Neuronal stem cell (in vitro differentiated cells): ENCODE measurements at regions not wholly inside any gene's neighbourhood (a gene's known extent, or its start where the extent isn't known, plus 50 kb on each side); places are given as distances from the start of the nearest gene placed in this dataset.

Experiments
- DNase-seq: peaks from one replicate; pipeline ENCODE4 v3.0.0-alpha.2; 2013; ENCODE audit warnings: low spot score
- H2AFZ ChIP-seq: one replicate; pipeline ENCODE4 v1.6.1; 2013; ENCODE audit warnings: mild to moderate bottlenecking, low read length, inconsistent platforms
- H2AK5ac ChIP-seq: 2 replicates; pipeline ENCODE4 v1.6.1; 2013; ENCODE audit warnings: low read depth, mild to moderate bottlenecking, inconsistent platforms, low read length, moderate library complexity, mixed read lengths
- H2BK120ac ChIP-seq: 2 replicates; pipeline ENCODE4 v1.6.1; 2013; ENCODE audit warnings: low read depth, mild to moderate bottlenecking, inconsistent platforms, low read length, moderate library complexity, mixed read lengths
- H2BK12ac ChIP-seq: one replicate; pipeline ENCODE4 v1.6.1; 2013; ENCODE audit warnings: low read length, inconsistent platforms
- H2BK15ac ChIP-seq: 2 replicates; pipeline ENCODE4 v1.6.1; 2013; ENCODE audit warnings: mild to moderate bottlenecking, low read length, inconsistent platforms, mixed read lengths
- H2BK5ac ChIP-seq: one replicate; pipeline ENCODE4 v1.6.1; 2013; ENCODE audit warnings: inconsistent platforms, mild to moderate bottlenecking, low read length, moderate library complexity
- H3K14ac ChIP-seq: one replicate; pipeline ENCODE4 v1.6.1; 2013; ENCODE audit warnings: low read length, inconsistent platforms
- H3K18ac ChIP-seq: 2 replicates; pipeline ENCODE4 v1.6.1; 2013; ENCODE audit warnings: low read length, inconsistent platforms
- H3K23ac ChIP-seq: 2 replicates; pipeline ENCODE4 v1.6.1; 2013; ENCODE audit warnings: low read depth, mild to moderate bottlenecking, mixed read lengths, low read length, inconsistent platforms; ENCODE audit not compliant: poor library complexity
- H3K27ac ChIP-seq: replicated peaks from 3 replicates; pipeline ENCODE4 v1.5.1; 2013; ENCODE audit warnings: low read length, inconsistent platforms
- H3K27me3 ChIP-seq, 3 experiments: 2 replicates each; pipeline ENCODE4 v1.6.1; 2013; ENCODE audit warnings: low read length in 3 of 3, mild to moderate bottlenecking in 2 of 3, inconsistent platforms in 1 of 3, low read depth in 1 of 3, mixed read lengths in 1 of 3, moderate library complexity in 1 of 3; ENCODE audit not compliant: control insufficient read depth in 3 of 3, insufficient read depth in 3 of 3
- H3K36me3 ChIP-seq, 2 donors: replicated peaks in 1 of 2; 2 replicates each; pipeline ENCODE4 v1.6.1; 2013; ENCODE audit warnings: low read length in 2 of 2; ENCODE audit not compliant: control insufficient read depth in 2 of 2, insufficient read depth in 2 of 2
- H3K4ac ChIP-seq: 2 replicates; pipeline ENCODE4 v1.6.1; 2013; ENCODE audit warnings: inconsistent platforms, mild to moderate bottlenecking, low read length, moderate library complexity
- H3K4me1 ChIP-seq, 2 donors: 1 replicate in 1 of 2; 2 replicates in 1 of 2; pipeline ENCODE4 v1.6.1; 2013; ENCODE audit warnings: low read length in 2 of 2, low read depth in 1 of 2; ENCODE audit not compliant: control insufficient read depth in 2 of 2, insufficient read depth in 1 of 2
- H3K4me2 ChIP-seq: one replicate; pipeline ENCODE4 v1.6.1; 2013; ENCODE audit warnings: mild to moderate bottlenecking, low read length, inconsistent platforms; ENCODE audit not compliant: insufficient read depth, poor library complexity, severe bottlenecking
- H3K4me3 ChIP-seq, 2 donors: 2 replicates each; pipeline ENCODE4 v1.5.1; 2013; ENCODE audit warnings: low read length in 2 of 2, mild to moderate bottlenecking in 2 of 2, inconsistent platforms in 1 of 2, moderate library complexity in 1 of 2
- H3K79me1 ChIP-seq: one replicate; pipeline ENCODE4 v1.6.1; 2013; ENCODE audit warnings: low read depth, mild to moderate bottlenecking, inconsistent platforms, low read length, moderate library complexity
- H3K9ac ChIP-seq: one replicate; pipeline ENCODE4 v1.6.1; 2013; ENCODE audit warnings: mild to moderate bottlenecking, low read depth, low read length, inconsistent platforms; ENCODE audit not compliant: poor library complexity
- H3K9me3 ChIP-seq, 2 donors: replicated peaks in 1 of 2; 2 replicates each; pipeline versions ENCODE3 to v1.6.1; 2013; ENCODE audit warnings: low read length in 2 of 2, mild to moderate bottlenecking in 2 of 2, inconsistent platforms in 1 of 2, low read depth in 1 of 2, mixed read lengths in 1 of 2, moderate library complexity in 1 of 2; ENCODE audit not compliant: control insufficient read depth in 2 of 2, insufficient read depth in 1 of 2
- H4K8ac ChIP-seq: one replicate; pipeline ENCODE4 v1.6.1; 2013; ENCODE audit warnings: low read depth, mild to moderate bottlenecking, inconsistent platforms, low read length, moderate library complexity
- H4K91ac ChIP-seq: one replicate; pipeline ENCODE4 v1.6.1; 2013; ENCODE audit warnings: low read length, low read depth, mild to moderate bottlenecking, inconsistent platforms; ENCODE audit not compliant: poor library complexity
- WGBS, 2 donors: extraction: QIAGEN DNeasy Blood & Tissue Kit; methylation state at CpG; one replicate each; pipeline ENCODE4 v1.1.7; 2013; ENCODE audit warnings: missing lambda C conversion rate in 2 of 2, mixed read lengths in 1 of 2; ENCODE audit not compliant: insufficient read length in 2 of 2, insufficient replicate concordance in 1 of 2; ENCODE audit errors: extremely low coverage in 2 of 2; 5-methylcytosine and 5-hydroxymethylcytosine counted together

- no peak overlapping the region for H3K4me2 ChIP-seq
- no peak overlapping the region for H2BK5ac ChIP-seq
- H4K91ac ChIP-seq, result no peak overlapping the region
- peaks cover 0 to 5% of the 10 kb centered on the region in 2 donors for H3K4me1 ChIP-seq
- no peaks in the 10 kb centered on the region for H3K27me3 ChIP-seq
- H2AFZ ChIP-seq, result no peak overlapping the region
- no peak overlapping the region for H2BK15ac ChIP-seq
- no peak overlapping the region for H2BK120ac ChIP-seq
- no peak overlapping the region for H3K23ac ChIP-seq
- no peak overlapping the region for H3K9ac ChIP-seq
- peaks cover 0 to 2% of the 10 kb centered on the region in 2 donors for H3K36me3 ChIP-seq
- no peak overlapping the region for H3K4me3 ChIP-seq
- no CpG with 5 or more reads among the region's 6 CpGs for WGBS, 2 donors
- H3K79me1 ChIP-seq, result no peaks in the 10 kb centered on the region
- no peaks in the 10 kb centered on the region for H3K9me3 ChIP-seq
- no peak for DNase-seq
- no peak overlapping the region for H3K4ac ChIP-seq
- H4K8ac ChIP-seq, result no peak overlapping the region
- H2BK12ac ChIP-seq, result no peak overlapping the region
- H3K14ac ChIP-seq, result no peak overlapping the region
- H2AK5ac ChIP-seq, result no peak overlapping the region
- no peak overlapping the region for H3K27ac ChIP-seq
- H3K18ac ChIP-seq, result no peak overlapping the region
Measured at GRCh38 chr13:99870541-99870940, 101.0 kb downstream of the ZIC5 start.

- Histone ChIP-seq H2BK120ac (no peak overlapping the region), H4K91ac (no peak overlapping the region), H3K79me1 (no peaks in the 10 kb centered on the region), H2BK12ac (no peak overlapping the region), H3K9ac (no peak overlapping the region), H3K36me3 (peaks cover 0 to 2% of the 10 kb centered on the region in 2 donors), H3K4ac (no peak overlapping the region), H3K4me3 (no peak overlapping the region), H3K14ac (no peak overlapping the region), H4K8ac (no peak overlapping the region), H3K18ac (no peak overlapping the region), H2BK5ac (no peak overlapping the region), H2BK15ac (no peak overlapping the region), H3K4me1 (peaks cover 3% of the 10 kb centered on the region in 2 donors), H3K23ac (no peak overlapping the region), H3K4me2 (no peak overlapping the region), H3K27ac (no peak overlapping the region), H2AK5ac (no peak overlapping the region), H3K27me3 (no peaks in the 10 kb centered on the region), H3K9me3 (no peaks in the 10 kb centered on the region), H2AFZ (no peak overlapping the region)
- WGBS, 2 donors, result 100% methylated on average over 1 of the region's 1 CpG; no CpG with 5 or more reads in 1 of the 2 donors
- no peak for DNase-seq
Measured at GRCh38 chr13:99869830-99870229, 101.7 kb downstream of the ZIC5 start.

- no peak for DNase-seq
- no peak overlapping the region for H2AFZ ChIP-seq
- no peaks in the 10 kb centered on the region for H3K27me3 ChIP-seq
- no peaks in the 10 kb centered on the region for H3K79me1 ChIP-seq
- H3K4ac ChIP-seq, result no peak overlapping the region
- H3K18ac ChIP-seq, result no peak overlapping the region
- no peak overlapping the region for H3K9ac ChIP-seq
- H3K4me2 ChIP-seq, result no peak overlapping the region
- no peak overlapping the region for H4K8ac ChIP-seq
- H2BK120ac ChIP-seq, result no peak overlapping the region
- no peak overlapping the region for H2BK12ac ChIP-seq
- H3K36me3 ChIP-seq, result peaks cover 0 to 2% of the 10 kb centered on the region in 2 donors
- no peaks in the 10 kb centered on the region for H3K9me3 ChIP-seq
- no peak overlapping the region for H3K23ac ChIP-seq
- H3K27ac ChIP-seq, result no peak overlapping the region
- no CpG with 5 or more reads among the region's 3 CpGs for WGBS, 2 donors
- H2BK5ac ChIP-seq, result no peak overlapping the region
- H2BK15ac ChIP-seq, result no peak overlapping the region
- no peak overlapping the region for H2AK5ac ChIP-seq
- H3K4me1 ChIP-seq, result peaks cover 7 to 10% of the 10 kb centered on the region in 2 donors
- no peak overlapping the region for H3K4me3 ChIP-seq
- no peak overlapping the region for H4K91ac ChIP-seq
- H3K14ac ChIP-seq, result no peak overlapping the region
Measured at GRCh38 chr13:99868767-99869166, 102.8 kb downstream of the ZIC5 start.

- Histone ChIP-seq H3K23ac (no peak overlapping the region), H3K18ac (peak overlapping the region; percentile 60), H3K27me3 (no peaks in the 10 kb centered on the region), H3K4me1 (peaks cover 7 to 12% of the 10 kb centered on the region in 2 donors), H2BK15ac (no peak overlapping the region), H4K91ac (no peak overlapping the region), H3K79me1 (no peaks in the 10 kb centered on the region), H2BK12ac (no peak overlapping the region), H3K36me3 (peaks cover 0 to 2% of the 10 kb centered on the region in 2 donors), H3K9me3 (no peaks in the 10 kb centered on the region), H3K4ac (no peak overlapping the region), H4K8ac (no peak overlapping the region), H2BK120ac (no peak overlapping the region), H3K9ac (no peak overlapping the region), H3K4me2 (no peak overlapping the region), H3K14ac (no peak overlapping the region), H3K27ac (no peak overlapping the region), H2AFZ (no peak overlapping the region), H3K4me3 (no peak overlapping the region), H2AK5ac (peak overlapping the region; percentile 11), H2BK5ac (no peak overlapping the region)
- no CpG with 5 or more reads among the region's 14 CpGs for WGBS, 2 donors
- no peak for DNase-seq
Measured at GRCh38 chr13:99867535-99868257, 103.9 kb downstream of the ZIC5 start.
